ENCODE measurements at regions not wholly inside any gene's neighbourhood (a gene's known extent, or its start where the extent isn't known, plus 50 kb on each side); places are given as distances from the start of the nearest gene placed in this dataset.

DNA sequence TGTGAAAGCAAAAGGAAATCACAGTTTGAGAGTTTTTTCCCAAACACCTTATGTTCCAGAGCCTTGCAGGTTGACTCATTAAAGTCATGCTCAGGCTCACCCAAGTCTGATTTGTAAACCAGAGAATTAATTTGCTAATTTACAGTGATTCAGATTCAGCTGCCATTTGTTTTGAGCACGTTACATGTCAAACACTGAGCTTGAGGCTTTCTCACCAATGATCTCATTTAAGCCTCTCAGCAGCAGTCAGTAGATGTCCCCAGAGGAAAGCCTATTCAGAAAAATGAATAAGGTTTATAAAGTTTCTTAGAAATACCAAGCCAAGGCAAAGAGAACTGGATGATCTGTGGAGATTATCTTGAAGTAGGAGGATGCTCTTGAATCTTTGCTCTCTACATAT is 420.4 kb downstream of the HTR7 start:
- Histone ChIP-seq H3K27me3 (ENCODE audit: control insufficient read depth, insufficient read depth, low read length) (no peaks in the 10 kb centered on the region), H3K36me3 (ENCODE audit: control insufficient read depth, insufficient read depth, low read length) (no peaks in the 10 kb centered on the region), H3K4me3 (ENCODE audit: low read depth, low read length) (no peak overlapping the region)
- TF ChIP-seq, protein P1, sequence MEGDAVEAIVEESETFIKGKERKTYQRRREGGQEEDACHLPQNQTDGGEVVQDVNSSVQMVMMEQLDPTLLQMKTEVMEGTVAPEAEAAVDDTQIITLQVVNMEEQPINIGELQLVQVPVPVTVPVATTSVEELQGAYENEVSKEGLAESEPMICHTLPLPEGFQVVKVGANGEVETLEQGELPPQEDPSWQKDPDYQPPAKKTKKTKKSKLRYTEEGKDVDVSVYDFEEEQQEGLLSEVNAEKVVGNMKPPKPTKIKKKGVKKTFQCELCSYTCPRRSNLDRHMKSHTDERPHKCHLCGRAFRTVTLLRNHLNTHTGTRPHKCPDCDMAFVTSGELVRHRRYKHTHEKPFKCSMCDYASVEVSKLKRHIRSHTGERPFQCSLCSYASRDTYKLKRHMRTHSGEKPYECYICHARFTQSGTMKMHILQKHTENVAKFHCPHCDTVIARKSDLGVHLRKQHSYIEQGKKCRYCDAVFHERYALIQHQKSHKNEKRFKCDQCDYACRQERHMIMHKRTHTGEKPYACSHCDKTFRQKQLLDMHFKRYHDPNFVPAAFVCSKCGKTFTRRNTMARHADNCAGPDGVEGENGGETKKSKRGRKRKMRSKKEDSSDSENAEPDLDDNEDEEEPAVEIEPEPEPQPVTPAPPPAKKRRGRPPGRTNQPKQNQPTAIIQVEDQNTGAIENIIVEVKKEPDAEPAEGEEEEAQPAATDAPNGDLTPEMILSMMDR (IDR thresholded peaks at IDR 0.05; ENCODE audit: insufficient read depth, low read depth, low read length) = no peak
- POLR2A ChIA-PET = no interaction called here
- no peak for DNase-seq (ENCODE audit: low read depth)
- CTCF ChIA-PET = interaction anchor here (0.6 to 1.0 kb wide), 2 partner anchors 155 to 274 kb away, joined by 4 to 5 read pairs; no protein-coding TSS in a partner anchor

DNA sequence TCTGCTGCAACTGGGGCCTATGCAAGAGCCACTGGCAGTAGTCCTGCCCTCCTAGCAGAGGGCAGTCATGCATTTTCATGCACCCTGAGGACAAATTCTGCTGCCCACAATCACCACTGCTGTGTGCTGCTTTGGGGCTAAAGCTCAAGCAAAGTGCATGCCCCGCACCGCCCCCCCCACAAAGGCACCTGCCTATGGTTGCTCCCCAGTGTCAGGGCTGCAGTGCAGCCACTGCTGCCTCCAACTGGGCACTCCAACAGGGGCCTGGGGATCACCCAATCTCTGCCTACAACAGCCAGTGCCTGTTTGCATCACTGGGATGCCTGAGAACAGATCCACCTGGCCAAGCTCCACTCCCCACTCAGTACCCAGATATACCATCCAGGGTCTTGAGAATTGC is 417.0 kb downstream of the HTR7 start:
- TF ChIP-seq, protein P1 (IDR thresholded peaks at IDR 0.05; ENCODE audit: insufficient read depth, low read depth, low read length) = no peak
- ChIA-PET POLR2A (no interaction called here), CTCF (interaction anchor here (1.6 kb wide), 1 partner anchor 9 kb away, joined by 3 read pairs; no protein-coding TSS in a partner anchor)
- no peak for DNase-seq (ENCODE audit: low read depth)
- H3K27me3 ChIP-seq (ENCODE audit: control insufficient read depth, insufficient read depth, low read length) = no peaks in the 10 kb centered on the region
- no peaks in the 10 kb centered on the region for H3K36me3 ChIP-seq (ENCODE audit: control insufficient read depth, insufficient read depth, low read length)
- H3K4me3 ChIP-seq (ENCODE audit: low read depth, low read length) = no peak overlapping the region

DNA sequence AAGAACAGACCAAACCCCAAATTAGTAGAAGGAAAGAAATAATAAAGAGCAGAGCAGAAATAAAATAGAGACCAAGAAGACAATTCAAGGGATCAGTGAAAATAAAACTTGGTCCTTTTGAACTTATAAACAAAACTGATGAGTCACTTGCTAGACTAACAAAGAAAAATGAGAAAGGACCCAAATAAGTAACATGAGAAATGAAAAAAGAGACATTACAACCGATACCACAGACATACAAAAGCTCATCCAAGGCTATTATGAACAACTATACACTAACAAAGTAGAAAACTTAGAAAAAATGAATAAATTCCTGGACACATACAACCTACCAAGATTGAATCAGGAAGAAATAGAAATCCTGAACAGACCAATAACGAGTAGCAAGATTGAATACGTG is 414.5 kb downstream of the HTR7 start:
- no peak for DNase-seq (ENCODE audit: low read depth)
- POLR2A ChIA-PET = no interaction called here
- no peaks in the 10 kb centered on the region for H3K36me3 ChIP-seq (ENCODE audit: control insufficient read depth, insufficient read depth, low read length)
- TF ChIP-seq, protein P1 (IDR thresholded peaks at IDR 0.05; ENCODE audit: insufficient read depth, low read depth, low read length) = no peak
- no peaks in the 10 kb centered on the region for H3K27me3 ChIP-seq (ENCODE audit: control insufficient read depth, insufficient read depth, low read length)
- CTCF ChIA-PET = no interaction called here
- H3K4me3 ChIP-seq (ENCODE audit: low read depth, low read length) = no peak overlapping the region

DNA sequence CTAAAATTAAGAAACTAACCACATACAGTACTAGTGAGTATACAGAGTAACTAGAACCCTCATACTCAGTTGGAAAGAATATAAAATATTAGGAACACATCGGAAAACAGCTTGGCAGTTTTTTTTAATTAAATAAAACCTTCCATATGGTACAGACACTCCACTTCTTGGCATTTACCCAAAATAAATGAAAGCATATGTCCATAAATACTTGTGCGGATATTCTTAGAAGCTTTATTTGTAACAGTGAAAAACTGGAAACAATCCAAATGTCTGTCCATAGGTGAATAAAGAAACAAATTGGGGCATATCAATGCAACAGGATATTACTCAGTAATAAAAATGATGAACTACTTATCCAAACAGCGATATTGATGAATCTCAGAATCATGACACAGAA is 410.0 kb downstream of the HTR7 start:
- ChIA-PET POLR2A (no interaction called here), CTCF (no interaction called here)
- H3K4me3 ChIP-seq (ENCODE audit: low read depth, low read length) = no peak overlapping the region
- DNase-seq (ENCODE audit: low read depth) = no peak
- TF ChIP-seq, protein P1 (IDR thresholded peaks at IDR 0.05; ENCODE audit: insufficient read depth, low read depth, low read length) = no peak
- no peaks in the 10 kb centered on the region for H3K27me3 ChIP-seq (ENCODE audit: control insufficient read depth, insufficient read depth, low read length)
- H3K36me3 ChIP-seq (ENCODE audit: control insufficient read depth, insufficient read depth, low read length) = no peaks in the 10 kb centered on the region

DNA sequence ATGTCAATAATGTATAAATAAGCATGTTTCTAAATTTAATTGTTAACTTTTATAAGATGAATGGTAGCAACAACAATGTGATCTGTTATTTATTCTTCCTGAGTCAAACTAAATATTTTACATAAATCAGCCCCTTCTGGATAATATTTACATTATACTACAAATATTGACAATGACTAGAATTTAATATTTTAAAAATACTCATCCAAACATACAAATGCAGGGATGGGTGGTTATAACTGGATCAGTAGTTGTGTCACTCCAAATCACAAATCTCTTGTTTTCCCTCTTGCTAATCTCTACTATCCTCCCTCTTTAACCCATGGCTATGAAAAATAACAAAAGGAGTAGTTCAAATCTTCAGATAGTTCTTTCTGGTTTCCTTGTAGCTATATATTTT is 407.0 kb downstream of the HTR7 start:
- H3K27me3 ChIP-seq (ENCODE audit: control insufficient read depth, insufficient read depth, low read length) = no peaks in the 10 kb centered on the region; the same call in none of the 2 replicates
- TF ChIP-seq, protein P1 (IDR thresholded peaks at IDR 0.05; ENCODE audit: insufficient read depth, low read depth, low read length) = no peak
- H3K36me3 ChIP-seq (ENCODE audit: control insufficient read depth, insufficient read depth, low read length) = no peaks in the 10 kb centered on the region
- ChIA-PET POLR2A (no interaction called here), CTCF (no interaction called here)
- no peak for DNase-seq (ENCODE audit: low read depth)
- no peak overlapping the region for H3K4me3 ChIP-seq (ENCODE audit: low read depth, low read length)

All from BJ (cell line).